ENCODE measurements at regions not wholly inside any gene's neighbourhood (a gene's known extent, or its start where the extent isn't known, plus 50 kb on each side); places are given as distances from the start of the nearest gene placed in this dataset.

GRCh38 chr4:187577941-187578480 is 417.6 kb upstream of the ZFP42 start:
- H3K27ac ChIP-seq = no peak overlapping the region
- no peak for DNase-seq (ENCODE audit: low read depth, low spot score)

- H3K27ac ChIP-seq = no peak overlapping the region
- DNase-seq (ENCODE audit: low read depth, low spot score) = no peak
Measured at GRCh38 chr4:187586892-187587291, 408.7 kb upstream of the ZFP42 start.

GRCh38 chr4:187598196-187598595 is 397.4 kb upstream of the ZFP42 start:
- H3K27ac ChIP-seq = no peak overlapping the region
- DNase-seq (ENCODE audit: low read depth, low spot score) = no peak

- H3K27ac ChIP-seq = peak overlapping the region; percentile 79
- DNase-seq (ENCODE audit: low read depth, low spot score) = no peak
Measured at GRCh38 chr4:187602339-187603092, 393.1 kb upstream of the ZFP42 start.

GRCh38 chr4:187603093-187604025 is 392.2 kb upstream of the ZFP42 start:
- DNase-seq (ENCODE audit: low read depth, low spot score) = no peak
- H3K27ac ChIP-seq = peak overlapping the region; percentile 79

GRCh38 chr4:187604984-187605383 is 390.6 kb upstream of the ZFP42 start:
- no peak for DNase-seq (ENCODE audit: low read depth, low spot score)

GRCh38 chr4:187606581-187606980 is 389.0 kb upstream of the ZFP42 start:
- no peak for DNase-seq (ENCODE audit: low read depth, low spot score)
- peak overlapping the region; percentile 58 for H3K27ac ChIP-seq

More at GRCh38 chr4:187604984-187605383, 390.6 kb upstream of the ZFP42 start:
- H3K27ac ChIP-seq = no peak overlapping the region

GRCh38 chr4:187608001-187608421 is 387.6 kb upstream of the ZFP42 start:
- DNase-seq (ENCODE audit: low read depth, low spot score) = peak; percentile 55
- peak overlapping the region; percentile 58 for H3K27ac ChIP-seq

GRCh38 chr4:187612301-187612700 is 383.3 kb upstream of the ZFP42 start:
- H3K27ac ChIP-seq = no peak overlapping the region

GRCh38 chr4:187613089-187613839 is 382.3 kb upstream of the ZFP42 start:
- no peak overlapping the region for H3K27ac ChIP-seq
- DNase-seq (ENCODE audit: low read depth, low spot score) = no peak

More at GRCh38 chr4:187612301-187612700, 383.3 kb upstream of the ZFP42 start:
- no peak for DNase-seq (ENCODE audit: low read depth, low spot score)

GRCh38 chr4:187615972-187616371 is 379.6 kb upstream of the ZFP42 start:
- H3K27ac ChIP-seq = no peak overlapping the region
- no peak for DNase-seq (ENCODE audit: low read depth, low spot score)

- peak overlapping the region; percentile 72 for H3K27ac ChIP-seq
- no peak for DNase-seq (ENCODE audit: low read depth, low spot score)
Measured at GRCh38 chr4:187617113-187617512, 378.5 kb upstream of the ZFP42 start.

GRCh38 chr4:187618701-187619281 is 376.8 kb upstream of the ZFP42 start:
- peak overlapping the region; percentile 72 for H3K27ac ChIP-seq
- no peak for DNase-seq (ENCODE audit: low read depth, low spot score)

GRCh38 chr4:187619319-187619718 is 376.3 kb upstream of the ZFP42 start:
- DNase-seq (ENCODE audit: low read depth, low spot score) = no peak
- peak overlapping the region; percentile 72 for H3K27ac ChIP-seq

GRCh38 chr4:187632260-187632995 is 363.1 kb upstream of the ZFP42 start:
- no peak overlapping the region for H3K27ac ChIP-seq
- DNase-seq (ENCODE audit: low read depth, low spot score) = no peak

GRCh38 chr4:187633245-187633644 is 362.3 kb upstream of the ZFP42 start:
- DNase-seq (ENCODE audit: low read depth, low spot score) = no peak
- H3K27ac ChIP-seq = no peak overlapping the region

- no peak overlapping the region for H3K27ac ChIP-seq
- DNase-seq (ENCODE audit: low read depth, low spot score) = no peak
Measured at GRCh38 chr4:187656959-187657358, 338.6 kb upstream of the ZFP42 start.

GRCh38 chr4:187663076-187663475 is 332.5 kb upstream of the ZFP42 start:
- no peak overlapping the region for H3K27ac ChIP-seq
- DNase-seq (ENCODE audit: low read depth, low spot score) = no peak

GRCh38 chr4:187664011-187664410 is 331.6 kb upstream of the ZFP42 start:
- DNase-seq (ENCODE audit: low read depth, low spot score) = no peak
- no peak overlapping the region for H3K27ac ChIP-seq
